HepG2 (cell line): ENCODE measurements at regions not wholly inside any gene's neighbourhood (a gene's known extent, or its start where the extent isn't known, plus 50 kb on each side); places are given as distances from the start of the nearest gene placed in this dataset.

Source experiments
- ATAC-seq: fragments of 200-7000 bp; cut with Tn5 transposase; 3 replicates; pipeline ENCODE4 v1.9.1; 2020; ENCODE audit warnings: mild to moderate bottlenecking, moderate library complexity
- BruUV-seq: library from RNA; stranded (reverse); fragments of 400-500 nt; replicated peaks from 2 replicates; lab custom pipeline; 2021; lab: Mats Ljungman, UMichigan
- CTCF ChIA-PET: fragments of 300-600 bp; formaldehyde crosslinking; extraction: SDS; loops from one replicate; lab custom pipeline; 2021; ENCODE audit warnings: low total read pairs, inconsistent platforms, low intra/inter-chr PET ratio; lab: Yijun Ruan, JAX
- POLR2A ChIA-PET: fragments of 350-600 bp; sonication (Branson Sonifier 250); formaldehyde crosslinking; loops from one replicate; lab custom pipeline; 2020; ENCODE audit warnings: antibody characterized with exemption, inconsistent platforms; lab: Yijun Ruan, JAX
- DNase-seq: peaks from one replicate; pipeline ENCODE4 v3.0.0-alpha.2; 2015; ENCODE audit warnings: low spot score
- FAIRE-seq: peaks from 3 replicates; lab custom pipeline; 2011; peaks lifted over from hg19 to GRCh38; lab: Jason Lieb, UNC
- H2AFZ ChIP-seq: one replicate; pipeline ENCODE4 v1.6.1; 2011; ENCODE audit warnings: low read length, inconsistent platforms
- H3K27ac ChIP-seq: fragments of 300-600 bp; 3 replicates; pipeline ENCODE4 v1.8.0; 2011; ENCODE audit warnings: mixed run types, mild to moderate bottlenecking, mixed read lengths, low read length, inconsistent platforms; ENCODE audit not compliant: insufficient read depth; ENCODE audit errors: extremely low read length
- H3K27me3 ChIP-seq, 2 experiments: fragments of 200-600 bp in 1 of 2; 2 replicates in 1 of 2; 3 replicates in 1 of 2; pipeline versions ENCODE4 v1.6.0 to v1.8.0; 2011; ENCODE audit warnings: low read length in 2 of 2, mild to moderate bottlenecking in 2 of 2, moderate library complexity in 2 of 2, inconsistent platforms in 1 of 2; ENCODE audit not compliant: insufficient read depth in 2 of 2, control insufficient read depth in 1 of 2
- H3K36me3 ChIP-seq, 2 experiments: fragments of 200-600 bp in 1 of 2; replicated peaks in 1 of 2; 2 replicates in 1 of 2; 3 replicates in 1 of 2; pipeline versions ENCODE4 v1.5.1 to v1.8.0; 2011; ENCODE audit warnings: low read length in 2 of 2, inconsistent platforms in 1 of 2; ENCODE audit not compliant: insufficient read depth in 2 of 2, control insufficient read depth in 1 of 2
- H3K4me1 ChIP-seq: 2 replicates; pipeline ENCODE4 v1.5.1; 2012; ENCODE audit warnings: low read length, inconsistent platforms; ENCODE audit not compliant: insufficient read depth
- H3K4me2 ChIP-seq: 2 replicates; pipeline ENCODE4 v1.6.0; 2011; ENCODE audit warnings: low read depth, low read length, inconsistent platforms
- H3K4me3 ChIP-seq, 3 experiments: fragments of 200-600 bp in 1 of 3; sonication (generic), shearing (Covaris generic) in 1 of 3; replicated peaks in 1 of 3; 2 replicates each; pipeline ENCODE4 v1.5.1; 2011 to 2016; ENCODE audit warnings: low read length in 3 of 3, inconsistent platforms in 2 of 3, low read depth in 2 of 3, mild to moderate bottlenecking in 2 of 3, control low read depth in 1 of 3, mixed read lengths in 1 of 3; ENCODE audit not compliant: insufficient read depth in 1 of 3
- H3K79me2 ChIP-seq: one replicate; pipeline ENCODE4 v1.6.1; 2011; ENCODE audit warnings: low read length, inconsistent platforms; ENCODE audit not compliant: insufficient read depth
- H3K9ac ChIP-seq: 2 replicates; pipeline ENCODE4 v1.6.0; 2011; ENCODE audit warnings: mild to moderate bottlenecking, low read depth, low read length, inconsistent platforms; ENCODE audit not compliant: insufficient read depth
- H3K9me3 ChIP-seq: 2 replicates; pipeline ENCODE4 v1.5.1; 2012; ENCODE audit warnings: mild to moderate bottlenecking, low read length
- H4K20me1 ChIP-seq: 2 replicates; pipeline ENCODE4 v1.6.0; 2011; ENCODE audit warnings: inconsistent platforms, mild to moderate bottlenecking, low read length, moderate library complexity; ENCODE audit not compliant: insufficient read depth
- ATF7 ChIP-seq, 2 experiments: fragments of 450-650 bp in 1 of 2; sonication (generic) in 1 of 2; formaldehyde crosslinking in 1 of 2; IDR thresholded peaks; 2 replicates each; pipeline versions ENCODE4 v1.4.0 to v1.6.1; 2016 to 2020; ENCODE audit warnings: antibody characterized with exemption in 1 of 2, mild to moderate bottlenecking in 1 of 2, missing genetic modification reagents in 1 of 2
- DPF2 ChIP-seq: sonication (generic); formaldehyde crosslinking; IDR thresholded peaks from 2 replicates; pipeline ENCODE4 v1.4.0; 2020; ENCODE audit warnings: mild to moderate bottlenecking, low read depth, missing genetic modification reagents, borderline replicate concordance
- GFI1 ChIP-seq: sonication (generic); formaldehyde crosslinking; IDR thresholded peaks from 2 replicates; pipeline ENCODE4 v1.5.0; 2020; ENCODE audit warnings: missing genetic modification reagents, mild to moderate bottlenecking, borderline replicate concordance
- JUND ChIP-seq: sonication (generic); formaldehyde crosslinking; IDR thresholded peaks from 2 replicates; pipeline ENCODE4 v1.8.0; 2022; ENCODE audit warnings: mild to moderate bottlenecking, missing genetic modification reagents
- KLF11 ChIP-seq: IDR thresholded peaks from 2 replicates; pipeline ENCODE4 v1.6.1; 2016; ENCODE audit warnings: missing compliant biosample characterization
- POLR2A ChIP-seq, 2 experiments: IDR thresholded peaks; 2 replicates each; pipeline ENCODE4 v1.6.1; 2011; ENCODE audit warnings: low read depth in 2 of 2, low read length in 2 of 2, mild to moderate bottlenecking in 1 of 2, moderate library complexity in 1 of 2; ENCODE audit not compliant: insufficient read depth in 1 of 2
- RARA ChIP-seq: IDR thresholded peaks from 2 replicates; pipeline ENCODE4 v1.6.1; 2016; ENCODE audit warnings: missing genetic modification reagents, missing compliant biosample characterization
- SP2 ChIP-seq: sonication (generic); formaldehyde crosslinking; IDR thresholded peaks from 2 replicates; pipeline ENCODE4 v1.5.1; 2020; ENCODE audit warnings: mild to moderate bottlenecking, missing genetic modification reagents
- SRSF4 ChIP-seq: fragments of 200-400 bp; formaldehyde crosslinking; IDR thresholded peaks from one replicate; pipeline ENCODE4 v1.6.1; 2018; ENCODE audit warnings: mild to moderate bottlenecking, low read depth, low read length, moderate library complexity; ENCODE audit not compliant: poor library complexity, severe bottlenecking
- TCF7 ChIP-seq: sonication (generic); IDR thresholded peaks from 2 replicates; pipeline ENCODE4 v1.6.1; 2016; ENCODE audit warnings: antibody characterized with exemption, low read depth
- ZBTB38 ChIP-seq: sonication (generic); formaldehyde crosslinking; IDR thresholded peaks from 2 replicates; pipeline ENCODE4 v1.5.1; 2020; ENCODE audit warnings: mild to moderate bottlenecking, missing genetic modification reagents
- ZMYM3 ChIP-seq: sonication (generic); formaldehyde crosslinking; IDR thresholded peaks from 2 replicates; pipeline ENCODE4 v1.5.1; 2020; ENCODE audit warnings: mild to moderate bottlenecking, missing genetic modification reagents
- ZNF382 ChIP-seq: sonication (generic); formaldehyde crosslinking; IDR thresholded peaks from 2 replicates; pipeline ENCODE4 v1.5.0; 2020; ENCODE audit warnings: missing genetic modification reagents, mild to moderate bottlenecking, borderline replicate concordance
- ZNF431 ChIP-seq: sonication (generic); formaldehyde crosslinking; IDR thresholded peaks from 2 replicates; pipeline ENCODE4 v1.9.0; 2022; ENCODE audit warnings: missing genetic modification reagents, low read depth, mild to moderate bottlenecking, borderline replicate concordance
- ZNF501 ChIP-seq: sonication (generic); formaldehyde crosslinking; IDR thresholded peaks from 2 replicates; pipeline ENCODE4 v1.5.1; 2020; ENCODE audit warnings: mild to moderate bottlenecking, moderate library complexity, missing genetic modification reagents
- ZNF552 ChIP-seq: sonication (generic); formaldehyde crosslinking; IDR thresholded peaks from 2 replicates; pipeline ENCODE4 v1.9.0; 2022; ENCODE audit warnings: missing genetic modification reagents, mild to moderate bottlenecking, borderline replicate concordance
- WGBS: methylation state at CpG from one replicate; pipeline ENCODE4 v1.1.6; 2017; ENCODE audit warnings: low lambda C conversion rate; 5-methylcytosine and 5-hydroxymethylcytosine counted together
- in situ Hi-C: cut with HindIII; loops from 2 replicates; pipeline ENCODE4 v1.10.0; 2017; ENCODE audit warnings: low pct_unique_long_range_greater_than_20kb; ENCODE audit not compliant: extremely low pct_ligation_motif_present
- intact Hi-C: fragments of 100-400 bp; cut with micrococcal nuclease; formaldehyde crosslinking; loops from one replicate; pipeline ENCODE4 v1.10.0; 2022; ENCODE audit not compliant: unreplicated experiment
- TF ChIP-seq, protein P1 (sequence below): sonication (generic); formaldehyde crosslinking; IDR thresholded peaks from 2 replicates; pipeline ENCODE4 v1.4.0; 2020; ENCODE audit warnings: missing genetic modification reagents

DNA sequence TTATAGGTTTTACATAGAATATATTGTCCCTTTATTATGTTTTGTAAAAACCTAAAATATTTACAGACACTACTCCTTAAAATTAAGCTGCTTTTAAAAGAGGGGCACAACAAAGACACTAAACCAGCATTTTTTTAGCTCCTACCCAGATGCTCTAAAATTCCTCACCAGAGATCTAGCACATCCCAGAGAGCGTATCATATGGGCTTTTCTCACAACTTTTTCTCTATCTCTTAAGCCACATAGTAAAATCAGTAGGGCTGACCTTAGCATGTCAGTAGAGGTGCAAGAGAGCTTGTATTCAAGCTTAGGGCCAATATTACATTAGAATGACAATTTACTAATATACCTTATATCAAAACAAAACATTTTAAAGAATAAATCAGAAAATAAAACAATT is 216.3 kb downstream of the TMX3 start:
- no peaks in the 10 kb centered on the region for H4K20me1 ChIP-seq
- H3K27ac ChIP-seq: no peak overlapping the region
- ChIA-PET CTCF (no interaction called here), POLR2A (no interaction called here)
- no peak for DNase-seq
- intact Hi-C loops: no loop called here
- H3K9ac ChIP-seq: no peak overlapping the region
- no peaks in the 10 kb centered on the region for H3K4me1 ChIP-seq
- no peak for ATAC-seq
- no peaks in the 10 kb centered on the region for H3K79me2 ChIP-seq
- H3K4me2 ChIP-seq: no peak overlapping the region
- no peaks in the 10 kb centered on the region for H3K27me3 ChIP-seq
- no TSS peak for BruUV-seq
- in situ Hi-C loops: no loop called here
- no peak overlapping the region for H2AFZ ChIP-seq
- TF ChIP-seq ZNF431 (CRISPR knock-in tag): no peak
- TF ChIP-seq TCF7: no peak
- TF ChIP-seq SRSF4: no peak
- TF ChIP-seq JUND: no peak
- H3K4me3 ChIP-seq: no peak overlapping the region
- no peaks in the 10 kb centered on the region for H3K9me3 ChIP-seq
- H3K36me3 ChIP-seq: no peaks in the 10 kb centered on the region
- 0% methylated on average over 1 of the region's 1 CpG for WGBS
- no peak for FAIRE-seq

DNA sequence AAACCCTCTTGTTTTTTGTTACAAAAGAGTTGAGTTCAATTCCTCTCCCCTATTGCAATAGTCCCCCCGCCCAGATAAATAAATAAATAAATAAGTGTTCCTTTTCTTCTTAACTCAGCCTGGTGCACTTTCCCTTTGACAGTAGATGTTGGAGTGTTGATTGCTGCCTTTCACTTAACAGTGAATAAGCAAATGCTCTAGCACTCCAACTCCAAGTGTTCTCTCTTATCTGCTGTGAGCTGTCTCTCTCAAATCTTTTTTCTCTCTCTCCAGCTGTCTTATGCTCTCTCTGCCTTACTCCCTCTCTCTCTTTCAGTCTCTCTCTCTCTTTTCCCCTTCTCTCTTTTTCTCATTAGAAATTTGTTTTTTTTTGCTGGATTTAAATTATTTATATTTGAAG is 216.7 kb downstream of the TMX3 start:
- H3K4me3 ChIP-seq: no peak overlapping the region
- no peaks in the 10 kb centered on the region for H3K27me3 ChIP-seq
- no peaks in the 10 kb centered on the region for H3K79me2 ChIP-seq
- DNase-seq: no peak
- H3K27ac ChIP-seq: no peak overlapping the region
- H3K4me1 ChIP-seq: no peaks in the 10 kb centered on the region
- no peaks in the 10 kb centered on the region for H4K20me1 ChIP-seq
- BruUV-seq: no TSS peak
- H3K4me2 ChIP-seq: no peak overlapping the region
- FAIRE-seq: no peak
- CTCF ChIA-PET: no interaction called here
- no peak overlapping the region for H3K9ac ChIP-seq
- intact Hi-C loops (no loop called here), in situ Hi-C loops (no loop called here)
- H2AFZ ChIP-seq: no peak overlapping the region
- 0% methylated on average over 1 of the region's 1 CpG for WGBS
- no peaks in the 10 kb centered on the region for H3K9me3 ChIP-seq
- no peaks in the 10 kb centered on the region for H3K36me3 ChIP-seq
- TF ChIP-seq ZMYM3 (no peak), RARA (no peak), GFI1 (CRISPR knock-in tag) (no peak), SP2 (CRISPR knock-in tag) (no peak), ZBTB38 (CRISPR knock-in tag) (no peak), ATF7 (IDR thresholded peaks at IDR 0.05) (no peak), ATF7 (CRISPR knock-in tag; IDR thresholded peaks at IDR 0.05) (no peak), ZNF501 (CRISPR knock-in tag) (no peak), ZNF552 (CRISPR knock-in tag) (no peak), DPF2 (CRISPR knock-in tag) (no peak), POLR2A (IDR thresholded peaks at IDR 0.05; ENCODE audit: insufficient read depth in 1 of 2, low read depth in 2 of 2, low read length in 2 of 2) (no peak), ZNF382 (CRISPR knock-in tag) (no peak), KLF11 (CRISPR knock-in tag) (no peak)
- TF ChIP-seq, protein P1, sequence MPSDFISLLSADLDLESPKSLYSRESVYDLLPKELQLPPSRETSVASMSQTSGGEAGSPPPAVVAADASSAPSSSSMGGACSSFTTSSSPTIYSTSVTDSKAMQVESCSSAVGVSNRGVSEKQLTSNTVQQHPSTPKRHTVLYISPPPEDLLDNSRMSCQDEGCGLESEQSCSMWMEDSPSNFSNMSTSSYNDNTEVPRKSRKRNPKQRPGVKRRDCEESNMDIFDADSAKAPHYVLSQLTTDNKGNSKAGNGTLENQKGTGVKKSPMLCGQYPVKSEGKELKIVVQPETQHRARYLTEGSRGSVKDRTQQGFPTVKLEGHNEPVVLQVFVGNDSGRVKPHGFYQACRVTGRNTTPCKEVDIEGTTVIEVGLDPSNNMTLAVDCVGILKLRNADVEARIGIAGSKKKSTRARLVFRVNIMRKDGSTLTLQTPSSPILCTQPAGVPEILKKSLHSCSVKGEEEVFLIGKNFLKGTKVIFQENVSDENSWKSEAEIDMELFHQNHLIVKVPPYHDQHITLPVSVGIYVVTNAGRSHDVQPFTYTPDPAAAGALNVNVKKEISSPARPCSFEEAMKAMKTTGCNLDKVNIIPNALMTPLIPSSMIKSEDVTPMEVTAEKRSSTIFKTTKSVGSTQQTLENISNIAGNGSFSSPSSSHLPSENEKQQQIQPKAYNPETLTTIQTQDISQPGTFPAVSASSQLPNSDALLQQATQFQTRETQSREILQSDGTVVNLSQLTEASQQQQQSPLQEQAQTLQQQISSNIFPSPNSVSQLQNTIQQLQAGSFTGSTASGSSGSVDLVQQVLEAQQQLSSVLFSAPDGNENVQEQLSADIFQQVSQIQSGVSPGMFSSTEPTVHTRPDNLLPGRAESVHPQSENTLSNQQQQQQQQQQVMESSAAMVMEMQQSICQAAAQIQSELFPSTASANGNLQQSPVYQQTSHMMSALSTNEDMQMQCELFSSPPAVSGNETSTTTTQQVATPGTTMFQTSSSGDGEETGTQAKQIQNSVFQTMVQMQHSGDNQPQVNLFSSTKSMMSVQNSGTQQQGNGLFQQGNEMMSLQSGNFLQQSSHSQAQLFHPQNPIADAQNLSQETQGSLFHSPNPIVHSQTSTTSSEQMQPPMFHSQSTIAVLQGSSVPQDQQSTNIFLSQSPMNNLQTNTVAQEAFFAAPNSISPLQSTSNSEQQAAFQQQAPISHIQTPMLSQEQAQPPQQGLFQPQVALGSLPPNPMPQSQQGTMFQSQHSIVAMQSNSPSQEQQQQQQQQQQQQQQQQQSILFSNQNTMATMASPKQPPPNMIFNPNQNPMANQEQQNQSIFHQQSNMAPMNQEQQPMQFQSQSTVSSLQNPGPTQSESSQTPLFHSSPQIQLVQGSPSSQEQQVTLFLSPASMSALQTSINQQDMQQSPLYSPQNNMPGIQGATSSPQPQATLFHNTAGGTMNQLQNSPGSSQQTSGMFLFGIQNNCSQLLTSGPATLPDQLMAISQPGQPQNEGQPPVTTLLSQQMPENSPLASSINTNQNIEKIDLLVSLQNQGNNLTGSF (CRISPR knock-in tag): no peak
- TF ChIP-seq, all 625 proteins: peak for 0
- POLR2A ChIA-PET: no interaction called here
- ATAC-seq: no peak
